Muscle layer of colon (tissue), 2 donors: ENCODE measurements at regions not wholly inside any gene's neighbourhood (a gene's known extent, or its start where the extent isn't known, plus 50 kb on each side); places are given as distances from the start of the nearest gene placed in this dataset.

ENCODE experiments used
- H3K27ac ChIP-seq: one replicate; pipeline ENCODE4 v1.7.0; 2013; ENCODE audit warnings: low read depth, mild to moderate bottlenecking, low read length, moderate library complexity
- H3K27me3 ChIP-seq, 2 donors: one replicate each; pipeline ENCODE4 v1.7.0; 2013; ENCODE audit warnings: low read length in 2 of 2, mild to moderate bottlenecking in 2 of 2; ENCODE audit not compliant: insufficient read depth in 2 of 2, control insufficient read depth in 1 of 2
- H3K36me3 ChIP-seq: one replicate; pipeline ENCODE4 v1.7.0; 2013; ENCODE audit warnings: mild to moderate bottlenecking, low read length; ENCODE audit not compliant: insufficient read depth
- H3K4me1 ChIP-seq: one replicate; pipeline ENCODE4 v1.7.0; 2013; ENCODE audit warnings: mild to moderate bottlenecking, low read length; ENCODE audit not compliant: insufficient read depth
- H3K4me3 ChIP-seq, 2 donors: one replicate each; pipeline ENCODE4 v1.7.0; 2013; ENCODE audit warnings: low read length in 2 of 2, low read depth in 1 of 2, mild to moderate bottlenecking in 1 of 2, moderate library complexity in 1 of 2
- H3K9ac ChIP-seq: one replicate; pipeline ENCODE4 v1.7.0; 2013; ENCODE audit warnings: low read length
- H3K9me3 ChIP-seq: one replicate; pipeline ENCODE4 v1.7.0; 2013; ENCODE audit warnings: mild to moderate bottlenecking, low read length
- donor health status: abdominal sarcoma.
- donor health status: Adenocarcinoma of cecum.

GRCh38 chr2:56709181-56709580, 525.4 kb downstream of the CCDC85A start:
- H3K4me3 ChIP-seq, result no peak overlapping the region
- no peaks in the 10 kb centered on the region for H3K4me1 ChIP-seq
- no peak overlapping the region for H3K9ac ChIP-seq
- H3K36me3 ChIP-seq, result no peaks in the 10 kb centered on the region
- no peaks in the 10 kb centered on the region for H3K27me3 ChIP-seq
- H3K27ac ChIP-seq, result no peak overlapping the region
- no peaks in the 10 kb centered on the region for H3K9me3 ChIP-seq

- Histone ChIP-seq H3K4me3 (no peak overlapping the region), H3K36me3 (no peaks in the 10 kb centered on the region), H3K27me3 (no peaks in the 10 kb centered on the region), H3K27ac (no peak overlapping the region), H3K4me1 (no peaks in the 10 kb centered on the region), H3K9ac (no peak overlapping the region), H3K9me3 (no peaks in the 10 kb centered on the region)
Measured at GRCh38 chr2:56713161-56713676, 529.4 kb downstream of the CCDC85A start.

GRCh38 chr2:56713978-56714377, 530.2 kb downstream of the CCDC85A start:
- no peak overlapping the region for H3K27ac ChIP-seq

GRCh38 chr2:56714400-56714799, 530.6 kb downstream of the CCDC85A start:
- no peaks in the 10 kb centered on the region for H3K4me1 ChIP-seq
- no peak overlapping the region for H3K9ac ChIP-seq
- H3K4me3 ChIP-seq, result no peak overlapping the region
- H3K9me3 ChIP-seq, result no peaks in the 10 kb centered on the region
- no peak overlapping the region for H3K27ac ChIP-seq
- no peaks in the 10 kb centered on the region for H3K27me3 ChIP-seq
- H3K36me3 ChIP-seq, result no peaks in the 10 kb centered on the region

More at GRCh38 chr2:56713978-56714377, 530.2 kb downstream of the CCDC85A start:
- H3K4me3 ChIP-seq, result no peak overlapping the region
- no peak overlapping the region for H3K9ac ChIP-seq
- H3K9me3 ChIP-seq, result no peaks in the 10 kb centered on the region
- no peaks in the 10 kb centered on the region for H3K36me3 ChIP-seq
- no peaks in the 10 kb centered on the region for H3K4me1 ChIP-seq
- no peaks in the 10 kb centered on the region for H3K27me3 ChIP-seq

GRCh38 chr2:56715683-56716082, 531.9 kb downstream of the CCDC85A start:
- no peaks in the 10 kb centered on the region for H3K4me1 ChIP-seq
- H3K27ac ChIP-seq, result no peak overlapping the region
- H3K36me3 ChIP-seq, result no peaks in the 10 kb centered on the region
- H3K4me3 ChIP-seq, result no peak overlapping the region
- H3K27me3 ChIP-seq, result no peaks in the 10 kb centered on the region
- no peak overlapping the region for H3K9ac ChIP-seq
- H3K9me3 ChIP-seq, result no peaks in the 10 kb centered on the region

GRCh38 chr2:56718413-56718812, 534.6 kb downstream of the CCDC85A start:
- Histone ChIP-seq H3K27ac (no peak overlapping the region), H3K36me3 (no peaks in the 10 kb centered on the region), H3K9ac (no peak overlapping the region), H3K27me3 (no peaks in the 10 kb centered on the region), H3K4me3 (no peak overlapping the region), H3K9me3 (no peaks in the 10 kb centered on the region), H3K4me1 (no peaks in the 10 kb centered on the region)

GRCh38 chr2:56729212-56729611, 545.4 kb downstream of the CCDC85A start:
- Histone ChIP-seq H3K36me3 (no peaks in the 10 kb centered on the region), H3K27ac (no peak overlapping the region), H3K4me3 (no peak overlapping the region), H3K27me3 (no peaks in the 10 kb centered on the region), H3K9ac (no peak overlapping the region), H3K9me3 (no peaks in the 10 kb centered on the region), H3K4me1 (no peaks in the 10 kb centered on the region)

- no peaks in the 10 kb centered on the region for H3K27me3 ChIP-seq
- H3K9me3 ChIP-seq, result no peaks in the 10 kb centered on the region
- no peaks in the 10 kb centered on the region for H3K4me1 ChIP-seq
- no peak overlapping the region for H3K27ac ChIP-seq
- no peak overlapping the region for H3K4me3 ChIP-seq
- H3K36me3 ChIP-seq, result no peaks in the 10 kb centered on the region
- H3K9ac ChIP-seq, result no peak overlapping the region
Measured at GRCh38 chr2:56732946-56733345, 549.2 kb downstream of the CCDC85A start.

- Histone ChIP-seq H3K4me1 (no peaks in the 10 kb centered on the region), H3K27me3 (no peaks in the 10 kb centered on the region), H3K36me3 (no peaks in the 10 kb centered on the region), H3K27ac (no peak overlapping the region), H3K9me3 (no peaks in the 10 kb centered on the region), H3K4me3 (no peak overlapping the region), H3K9ac (no peak overlapping the region)
Measured at GRCh38 chr2:56739413-56739812, 555.6 kb downstream of the CCDC85A start.

- Histone ChIP-seq H3K36me3 (no peaks in the 10 kb centered on the region), H3K9ac (no peak overlapping the region), H3K4me1 (no peaks in the 10 kb centered on the region), H3K9me3 (no peaks in the 10 kb centered on the region), H3K27me3 (no peaks in the 10 kb centered on the region), H3K27ac (no peak overlapping the region), H3K4me3 (no peak overlapping the region)
Measured at GRCh38 chr2:56741601-56742102, 557.9 kb downstream of the CCDC85A start.

- Histone ChIP-seq H3K36me3 (no peaks in the 10 kb centered on the region), H3K27me3 (no peaks in the 10 kb centered on the region), H3K4me3 (no peak overlapping the region), H3K9me3 (no peaks in the 10 kb centered on the region), H3K27ac (no peak overlapping the region), H3K9ac (no peak overlapping the region), H3K4me1 (no peaks in the 10 kb centered on the region)
Measured at GRCh38 chr2:56743807-56744206, 560.0 kb downstream of the CCDC85A start.

GRCh38 chr2:56749152-56749752, 565.5 kb downstream of the CCDC85A start:
- H3K36me3 ChIP-seq, result no peaks in the 10 kb centered on the region
- H3K27me3 ChIP-seq, result no peaks in the 10 kb centered on the region
- no peak overlapping the region for H3K9ac ChIP-seq
- H3K27ac ChIP-seq, result no peak overlapping the region
- H3K9me3 ChIP-seq, result no peaks in the 10 kb centered on the region
- no peaks in the 10 kb centered on the region for H3K4me1 ChIP-seq
- H3K4me3 ChIP-seq, result no peak overlapping the region
